GM18867 (cell line): ENCODE measurements at regions not wholly inside any gene's neighbourhood (a gene's known extent, or its start where the extent isn't known, plus 50 kb on each side); places are given as distances from the start of the nearest gene placed in this dataset.
A peak's percentile ranks its signal among the peaks of the same experiment; 100 is the strongest.

Experiments used
- ATAC-seq: cut with Tn5 transposase; IDR thresholded peaks from one replicate; pipeline ENCODE4 v1.9.1; 2021; ENCODE audit warnings: mild to moderate bottlenecking, moderate library complexity; ENCODE audit not compliant: unreplicated experiment

- no peak for ATAC-seq
Measured at GRCh38 chr2:163462993-163463392, 272.8 kb downstream of the FIGN start.

- no peak for ATAC-seq
Measured at GRCh38 chr2:163459986-163460385, 275.8 kb downstream of the FIGN start.

GRCh38 chr2:163456953-163457743 lies 278.7 kb downstream of the FIGN start:
- ATAC-seq, result no peak

- ATAC-seq, result peak; percentile 80
Measured at GRCh38 chr2:163455815-163456214, 280.0 kb downstream of the FIGN start.

DNA sequence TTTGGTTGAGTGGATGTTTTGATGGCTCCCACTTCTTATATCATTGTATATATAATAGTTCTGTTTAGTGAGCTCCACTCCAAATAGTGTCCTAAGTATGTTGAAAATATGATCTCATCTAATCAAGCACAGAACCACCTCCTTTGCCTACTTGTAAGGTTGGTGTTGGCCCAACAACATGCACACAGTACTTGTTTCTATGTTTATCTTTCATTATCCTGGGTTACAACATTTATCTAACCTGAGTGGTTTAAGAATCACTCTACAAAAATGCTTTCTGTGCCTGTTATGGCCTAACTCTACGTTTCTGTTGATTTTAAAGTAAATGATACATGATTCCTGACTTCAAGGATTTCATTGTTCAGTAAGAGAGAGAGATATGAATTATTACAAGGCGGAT lies 281.9 kb downstream of the FIGN start:
- ATAC-seq, result no peak

DNA sequence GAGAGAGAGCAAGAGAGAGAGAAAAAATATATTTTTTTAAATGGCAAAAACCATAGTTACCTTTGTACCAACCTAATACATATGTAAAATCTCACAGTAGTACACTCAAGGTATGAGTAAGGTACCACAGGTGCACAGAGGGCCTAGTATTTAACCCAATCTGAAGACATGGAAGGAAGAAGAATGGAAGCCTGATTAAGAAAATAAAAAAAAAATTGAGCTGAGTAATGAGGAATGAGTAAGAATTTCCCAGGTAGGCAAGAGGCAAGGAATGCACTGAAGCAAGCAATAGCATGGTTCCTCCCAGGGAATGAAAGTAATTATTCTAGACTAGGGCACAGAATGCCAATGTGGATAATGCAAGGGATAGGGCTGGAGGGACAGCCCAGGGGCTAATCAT lies 294.2 kb downstream of the FIGN start:
- ATAC-seq, result no peak

DNA sequence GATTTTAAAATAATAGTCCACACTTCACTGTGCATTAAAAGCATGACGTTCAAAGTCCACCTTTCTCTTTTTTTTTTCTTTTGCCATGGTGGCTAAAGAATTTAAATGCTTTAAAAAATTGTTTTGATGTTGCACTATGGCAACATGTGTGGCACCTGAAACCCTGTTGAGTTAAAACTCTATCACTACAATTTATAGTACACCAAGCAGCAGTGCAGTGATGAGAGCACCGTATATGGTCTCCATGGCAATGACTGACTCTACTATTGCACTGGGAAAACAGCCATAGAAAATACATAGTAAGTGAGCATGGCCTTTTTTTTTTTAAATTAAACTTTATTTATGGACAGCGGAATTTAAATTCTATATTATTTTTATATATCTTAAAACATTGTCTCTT lies 298.8 kb downstream of the FIGN start:
- no peak for ATAC-seq

DNA sequence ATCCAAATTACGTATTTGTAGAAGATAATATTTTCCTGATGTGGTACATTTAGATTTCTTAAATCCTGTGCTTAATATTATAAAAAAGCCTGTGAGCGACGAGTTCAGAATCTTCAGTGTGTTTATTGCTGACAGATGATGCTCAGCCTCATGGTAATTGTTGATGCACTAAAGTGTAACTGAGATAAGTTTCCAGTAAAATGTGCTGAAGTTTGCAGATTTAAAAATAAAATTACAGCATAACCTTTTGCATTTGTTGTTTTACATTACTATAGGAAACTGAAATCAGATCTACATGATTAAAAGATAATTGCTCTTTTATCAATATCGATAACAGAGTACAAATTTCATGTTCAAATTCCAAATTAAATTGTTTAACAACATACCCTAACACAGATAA lies 307.6 kb downstream of the FIGN start:
- no peak for ATAC-seq

DNA sequence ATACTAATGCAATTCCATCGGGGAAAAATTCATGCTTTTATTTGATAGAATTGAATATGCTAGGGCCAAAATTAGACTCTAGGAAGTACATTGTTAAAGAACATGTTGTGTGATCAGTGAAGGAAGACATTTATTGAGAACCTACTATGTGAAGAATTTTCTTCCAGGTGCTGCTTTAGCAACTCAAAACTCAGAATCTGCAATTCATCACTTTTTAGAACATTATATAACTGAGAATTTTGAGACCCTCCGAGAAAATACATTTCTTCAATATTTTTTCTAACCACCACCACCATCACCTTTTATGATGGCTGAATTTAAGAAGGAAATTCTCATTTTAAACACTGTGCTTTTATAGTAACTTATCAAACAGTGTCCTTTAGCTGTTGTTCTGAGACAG lies 315.2 kb downstream of the FIGN start:
- no peak for ATAC-seq

GRCh38 chr2:163419000-163419830 lies 316.6 kb downstream of the FIGN start:
- ATAC-seq, result no peak

GRCh38 chr2:163417596-163418337 lies 318.0 kb downstream of the FIGN start:
- ATAC-seq, result peak; percentile 86

DNA sequence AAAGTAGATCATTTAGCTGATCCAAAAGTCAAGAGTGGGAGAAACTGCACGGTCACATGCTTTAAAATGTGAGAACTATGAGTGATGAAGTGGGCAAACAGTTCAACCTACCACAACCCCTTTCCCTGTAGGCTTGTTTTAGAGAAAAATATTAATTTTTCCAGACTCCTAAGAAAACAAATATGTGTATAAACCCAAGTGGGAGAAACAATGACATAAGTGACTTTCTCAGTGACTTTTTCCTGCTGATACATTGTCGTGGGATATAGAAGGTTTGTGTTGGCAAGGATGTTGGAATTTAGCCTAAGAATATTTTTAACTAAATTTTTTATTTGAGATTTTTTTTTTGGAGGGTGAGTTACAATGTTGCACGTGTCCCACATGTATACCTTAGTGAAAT lies 321.7 kb downstream of the FIGN start:
- no peak for ATAC-seq

GRCh38 chr2:163407296-163407695 lies 328.5 kb downstream of the FIGN start:
- ATAC-seq, result no peak

DNA sequence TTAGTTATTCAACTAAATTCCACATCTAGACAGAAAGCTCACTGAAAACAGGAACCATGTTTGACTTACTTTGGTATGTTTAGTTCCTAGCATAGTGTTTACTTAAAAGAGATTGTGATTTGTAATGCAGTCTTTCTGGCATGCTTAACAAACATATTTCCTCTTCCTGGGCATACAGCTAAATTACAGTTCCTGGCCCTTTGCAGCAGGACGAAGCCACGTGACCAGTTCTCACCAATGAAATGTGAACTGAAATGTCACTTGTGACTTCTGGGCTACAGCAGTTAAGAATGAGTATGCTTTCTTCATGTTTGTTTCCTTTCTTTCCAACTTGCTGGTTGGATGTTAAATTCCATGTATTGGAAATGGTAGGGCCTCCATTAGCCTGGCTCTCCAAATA lies 330.5 kb downstream of the FIGN start:
- ATAC-seq, result no peak

- ATAC-seq, result no peak
Measured at GRCh38 chr2:163401481-163401880, 334.3 kb downstream of the FIGN start.

GRCh38 chr2:163397451-163397850 lies 338.4 kb downstream of the FIGN start:
- no peak for ATAC-seq

GRCh38 chr2:163395602-163396001 lies 340.2 kb downstream of the FIGN start:
- ATAC-seq, result no peak

DNA sequence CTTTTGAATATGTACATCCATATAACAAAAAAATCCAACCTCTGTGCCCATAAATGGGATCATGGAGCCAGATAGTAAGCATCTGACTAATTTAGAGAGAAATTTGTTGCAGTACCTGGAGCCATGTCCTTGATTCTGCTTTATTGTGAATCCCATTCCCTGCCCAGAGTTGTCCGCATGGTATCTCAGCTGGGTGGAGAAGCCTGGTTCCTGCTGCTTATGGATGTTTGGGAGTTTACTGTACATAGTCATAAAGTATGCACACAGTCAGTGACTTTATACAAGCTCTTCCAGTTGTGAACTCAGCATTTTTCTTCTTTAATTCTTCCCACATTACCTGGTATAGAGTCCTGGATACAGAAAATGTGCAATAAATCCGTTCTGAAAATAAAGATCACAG lies 346.0 kb downstream of the FIGN start:
- ATAC-seq, result no peak

- no peak for ATAC-seq
Measured at GRCh38 chr2:163375472-163375871, 360.3 kb downstream of the FIGN start.

- ATAC-seq, result no peak
Measured at GRCh38 chr2:163375070-163375469, 360.7 kb downstream of the FIGN start.

DNA sequence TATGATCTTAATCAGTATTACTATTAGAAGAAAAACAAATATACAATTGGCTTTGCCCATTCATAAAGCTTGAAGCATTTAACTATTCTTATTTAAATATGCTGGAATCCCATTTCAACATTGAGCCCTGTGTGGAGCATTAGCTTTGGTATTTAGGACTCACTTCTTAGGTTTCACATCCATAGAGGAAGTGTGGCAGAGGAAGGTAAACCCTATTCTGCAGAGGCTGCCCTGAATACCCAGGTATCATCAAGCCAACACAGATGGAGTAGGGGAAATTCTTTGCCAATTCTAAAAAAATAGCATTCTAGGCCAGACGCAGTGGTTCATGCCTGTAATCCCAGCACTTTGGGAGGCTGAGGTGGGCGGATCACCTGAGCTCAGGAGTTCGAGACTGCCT lies 361.5 kb downstream of the FIGN start:
- no peak for ATAC-seq

- no peak for ATAC-seq
Measured at GRCh38 chr2:163373496-163373895, 362.3 kb downstream of the FIGN start.
